ENCODE measurements at regions not wholly inside any gene's neighbourhood (a gene's known extent, or its start where the extent isn't known, plus 50 kb on each side); places are given as distances from the start of the nearest gene placed in this dataset.

DNA sequence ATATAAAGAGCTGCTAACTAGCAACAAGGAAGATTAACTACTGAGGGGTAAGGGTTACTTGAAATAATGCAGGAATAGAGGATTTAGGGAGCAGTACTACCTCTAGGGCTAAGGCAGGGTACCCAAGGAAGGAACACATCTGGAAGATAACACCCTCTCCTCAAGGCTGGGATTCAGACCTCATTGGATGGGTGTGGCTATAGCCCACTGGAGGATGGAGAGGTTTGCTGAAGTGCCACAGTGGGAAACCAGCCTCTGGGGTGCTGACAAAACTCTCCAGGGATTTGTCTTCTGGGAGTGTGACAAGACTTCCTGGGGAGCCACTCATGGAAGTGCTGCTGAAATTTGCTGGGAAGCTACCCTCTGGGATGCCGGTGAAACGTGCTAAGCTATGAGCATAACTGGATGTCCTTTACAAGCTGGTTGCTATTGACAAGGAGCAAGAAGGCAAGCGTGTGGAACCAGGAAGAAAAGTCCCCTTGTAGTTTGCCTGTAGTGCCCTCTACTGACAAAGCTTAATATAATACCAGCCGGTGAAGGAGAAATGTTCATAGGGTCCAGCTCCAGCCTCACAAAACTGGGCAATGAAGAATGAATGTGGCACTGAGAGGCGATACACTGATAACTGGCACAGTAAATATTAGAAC lies 122.8 kb upstream of the USP24 start:
- in situ Hi-C loops (cut with HindIII; ENCODE audit: low sequenced_read_pairs), result no loop called here

- in situ Hi-C loops (cut with HindIII; ENCODE audit: low sequenced_read_pairs), result no loop called here
Observed at GRCh38 chr1:55334797-55335196, 119.6 kb upstream of the USP24 start.

DNA sequence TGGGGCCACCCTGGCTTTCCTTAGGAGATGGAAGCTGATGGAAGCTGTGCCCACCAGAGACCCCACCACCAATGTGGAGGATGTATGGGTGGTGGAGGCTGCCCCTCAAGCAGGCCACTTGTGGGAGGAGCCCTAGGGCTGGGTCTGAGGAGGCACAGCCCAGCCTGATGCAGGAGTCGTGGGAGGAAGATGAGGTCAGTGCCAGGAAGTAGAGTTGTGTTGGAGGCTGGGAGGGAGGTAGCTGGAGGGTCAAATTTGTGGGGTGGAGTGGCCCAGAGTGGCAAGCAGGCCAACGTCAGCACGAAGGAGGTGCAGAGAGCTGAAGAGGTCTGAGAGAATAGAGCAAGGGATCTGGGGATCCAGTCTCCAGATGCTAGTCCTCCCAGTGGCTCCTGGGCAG lies 119.0 kb upstream of the USP24 start:
- in situ Hi-C loops (cut with HindIII; ENCODE audit: low sequenced_read_pairs), result no loop called here

DNA sequence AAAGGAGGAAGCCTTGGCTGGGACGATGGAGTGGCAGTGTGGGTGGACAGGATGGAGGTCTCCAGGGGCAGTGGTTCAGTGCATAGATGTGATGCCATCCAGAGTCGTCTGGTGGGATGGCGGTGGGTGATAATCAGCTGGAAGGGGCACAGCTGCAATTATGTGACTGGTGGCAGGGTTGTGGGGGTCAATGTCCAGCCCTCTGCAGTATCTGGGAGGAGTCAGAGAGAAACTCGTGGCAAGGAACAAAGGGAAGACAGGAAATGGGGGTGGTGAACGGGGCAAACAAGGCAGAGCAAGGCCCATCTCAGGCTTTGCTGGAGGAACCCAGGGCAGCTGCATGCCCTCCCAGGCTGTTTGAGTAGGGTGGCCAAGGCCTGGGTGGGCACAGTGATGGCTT lies 118.3 kb upstream of the USP24 start:
- in situ Hi-C loops (cut with HindIII; ENCODE audit: low sequenced_read_pairs), result no loop called here

DNA sequence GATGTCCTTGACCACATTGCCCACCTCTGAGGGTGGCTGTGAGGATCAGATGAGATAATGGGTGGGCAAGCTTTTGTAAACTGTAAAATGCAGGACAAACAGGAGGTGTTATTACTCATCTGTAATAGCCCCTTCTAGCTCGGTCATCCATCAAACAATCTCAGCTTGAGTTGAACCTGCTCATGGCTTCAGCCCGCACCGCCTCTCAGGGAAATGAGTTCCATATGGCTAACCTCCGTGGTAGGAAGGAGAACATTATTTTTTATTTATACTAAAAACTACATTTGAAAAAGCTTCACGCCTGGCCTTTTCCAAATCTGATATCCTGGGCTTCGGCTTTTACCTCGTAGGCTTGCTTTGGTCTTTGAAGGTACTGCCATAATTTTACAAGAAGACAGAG lies 116.2 kb upstream of the USP24 start:
- in situ Hi-C loops (cut with HindIII; ENCODE audit: low sequenced_read_pairs), result no loop called here

DNA sequence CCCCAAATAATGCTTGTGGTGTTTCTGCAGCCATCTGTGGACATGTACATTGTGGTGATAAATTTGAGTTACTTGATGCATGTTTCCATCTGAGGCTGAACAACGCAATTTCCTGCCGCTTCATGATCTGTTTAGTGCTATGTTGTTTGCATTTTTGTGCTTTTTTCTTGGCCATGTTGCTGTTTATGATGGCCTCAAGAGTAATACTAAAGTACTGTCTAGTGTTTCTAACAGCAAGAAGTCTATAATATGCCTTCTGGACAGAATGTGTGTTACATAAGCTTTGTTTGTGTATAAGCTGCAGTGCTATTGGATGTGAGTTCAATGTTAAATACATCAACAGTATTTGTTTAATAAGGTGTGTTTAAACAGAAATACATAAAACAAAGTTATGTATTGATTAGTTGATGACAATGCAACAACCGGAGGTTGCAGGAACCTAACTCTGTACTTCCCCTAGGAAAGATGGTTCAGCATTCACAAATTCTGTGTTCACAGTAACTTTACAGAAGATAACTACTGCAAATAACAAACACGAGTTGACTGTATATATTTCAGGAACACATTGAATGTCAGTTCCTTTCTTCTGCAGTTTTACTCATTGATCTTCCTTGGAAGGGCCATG lies 114.8 kb upstream of the USP24 start:
- in situ Hi-C loops (cut with HindIII; ENCODE audit: low sequenced_read_pairs), result no loop called here

GRCh38 chr1:55329091-55329490 lies 113.9 kb upstream of the USP24 start:
- in situ Hi-C loops (cut with HindIII; ENCODE audit: low sequenced_read_pairs), result no loop called here

DNA sequence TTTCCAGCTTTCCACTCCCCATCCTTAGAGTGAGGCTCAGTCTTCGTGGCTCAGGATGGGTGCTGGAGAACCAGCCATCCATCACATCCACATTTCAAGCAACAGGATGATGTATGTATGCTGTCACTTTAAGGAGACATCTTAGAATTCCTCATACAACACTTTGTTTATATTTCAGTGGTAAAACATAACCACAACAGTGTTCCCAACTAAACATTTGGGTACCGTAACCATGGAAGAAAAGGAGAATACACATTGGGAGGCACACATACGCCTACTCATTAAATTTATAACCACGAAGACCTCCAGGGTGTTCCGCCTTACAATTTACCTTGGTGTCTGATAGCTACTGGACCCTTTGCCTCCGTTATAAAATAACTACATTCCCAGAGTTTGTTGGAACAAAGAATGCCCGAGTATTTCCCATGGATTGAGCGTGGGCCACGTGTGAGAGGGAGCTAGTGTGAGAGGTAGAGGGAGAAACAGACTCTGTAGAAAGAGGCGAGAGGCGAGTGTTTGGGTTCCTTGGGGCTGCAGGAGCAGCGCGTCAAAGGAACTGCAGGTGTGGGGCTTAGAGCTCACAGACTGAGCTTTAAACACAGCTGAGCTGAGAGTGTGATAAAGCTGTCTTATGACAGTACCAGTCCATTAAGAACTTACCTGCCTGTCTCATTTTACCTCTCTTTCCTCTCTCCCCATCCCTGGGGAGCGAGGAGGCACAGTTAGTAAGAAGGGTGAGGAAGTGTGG lies 111.5 kb upstream of the USP24 start:
- in situ Hi-C loops (cut with HindIII; ENCODE audit: low sequenced_read_pairs), result no loop called here

GRCh38 chr1:55323760-55324159 lies 108.6 kb upstream of the USP24 start:
- in situ Hi-C loops (cut with HindIII; ENCODE audit: low sequenced_read_pairs), result no loop called here

GRCh38 chr1:55322842-55323241 lies 107.7 kb upstream of the USP24 start:
- in situ Hi-C loops (cut with HindIII; ENCODE audit: low sequenced_read_pairs), result no loop called here

DNA sequence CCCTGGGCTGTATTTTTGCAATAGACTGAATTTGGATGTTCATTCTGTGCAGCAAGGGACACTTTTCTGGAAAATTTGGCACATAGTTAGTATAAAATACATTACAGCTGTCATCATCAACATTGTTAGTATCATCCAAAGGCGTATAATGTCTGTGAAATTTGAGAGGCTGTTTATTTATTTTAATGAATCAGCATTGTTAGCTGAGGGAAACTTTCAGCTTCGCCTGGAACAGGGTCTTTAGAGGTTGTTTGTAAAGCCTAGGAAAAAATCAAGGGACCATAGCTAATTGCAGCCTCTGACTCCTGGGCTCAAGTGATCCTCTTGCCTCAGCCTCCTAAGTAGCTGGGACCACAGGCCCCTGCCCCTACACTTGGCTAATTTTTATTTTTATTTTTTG lies 106.8 kb upstream of the USP24 start:
- in situ Hi-C loops (cut with HindIII; ENCODE audit: low sequenced_read_pairs), result no loop called here

GRCh38 chr1:55320891-55321290 lies 105.7 kb upstream of the USP24 start:
- in situ Hi-C loops (cut with HindIII; ENCODE audit: low sequenced_read_pairs), result no loop called here

GRCh38 chr1:55318116-55318817 lies 103.1 kb upstream of the USP24 start:
- in situ Hi-C loops (cut with HindIII; ENCODE audit: low sequenced_read_pairs), result no loop called here

DNA sequence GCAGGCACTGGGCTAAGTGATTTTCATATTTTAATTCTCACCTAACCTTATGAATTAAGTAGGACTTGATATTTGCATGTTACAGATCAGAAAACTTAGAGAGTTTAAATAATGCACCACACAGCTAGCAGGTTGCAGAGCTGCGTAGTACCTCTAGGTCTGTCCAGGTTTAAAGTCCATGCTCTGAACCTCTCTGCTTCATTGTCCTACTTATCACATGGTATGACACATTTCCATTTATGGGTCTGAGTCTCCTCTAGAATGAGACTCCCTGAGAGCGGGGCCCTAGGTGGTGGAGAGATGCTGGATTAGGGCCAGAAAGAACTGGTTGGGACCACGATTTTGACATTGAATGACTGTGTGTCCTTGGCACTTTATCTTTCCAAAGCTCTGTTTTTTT lies 102.5 kb upstream of the USP24 start:
- in situ Hi-C loops (cut with HindIII; ENCODE audit: low sequenced_read_pairs), result no loop called here

DNA sequence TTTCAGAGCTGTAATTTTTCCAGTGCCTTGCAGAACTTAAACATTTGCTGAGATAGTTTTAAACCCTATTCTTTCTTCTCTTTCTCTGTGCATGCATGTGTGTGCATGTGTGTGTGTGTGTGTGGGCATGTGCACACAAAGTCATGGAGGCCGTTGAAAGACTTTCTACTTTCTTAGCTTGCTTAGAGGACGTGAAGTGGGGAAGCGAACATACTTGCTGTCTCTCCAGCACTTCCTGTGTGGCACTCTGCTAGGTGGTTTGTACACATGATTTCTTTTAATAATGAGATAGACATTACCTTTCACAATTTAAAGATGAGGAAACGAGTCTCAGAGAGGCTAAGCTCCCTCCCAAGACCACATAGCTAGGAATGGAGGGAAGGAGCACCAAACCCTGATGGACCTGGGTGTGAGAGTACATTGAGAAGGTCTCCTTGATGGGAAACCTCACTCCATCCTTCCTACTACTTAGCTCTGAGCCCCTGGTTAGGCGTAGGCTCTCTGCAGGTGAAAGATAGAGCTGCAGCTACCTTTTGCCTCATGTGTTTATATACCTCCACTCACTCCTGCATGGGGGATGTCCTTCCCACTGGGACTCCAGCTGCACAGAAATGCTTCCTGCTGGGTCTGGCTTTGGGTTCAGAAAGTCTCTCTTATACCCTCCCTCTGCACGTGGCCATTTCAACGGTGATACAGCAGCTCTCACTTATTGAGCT lies 101.9 kb upstream of the USP24 start:
- in situ Hi-C loops (cut with HindIII; ENCODE audit: low sequenced_read_pairs), result no loop called here

GRCh38 chr1:55316502-55316901 lies 101.3 kb upstream of the USP24 start:
- in situ Hi-C loops (cut with HindIII; ENCODE audit: low sequenced_read_pairs), result no loop called here

DNA sequence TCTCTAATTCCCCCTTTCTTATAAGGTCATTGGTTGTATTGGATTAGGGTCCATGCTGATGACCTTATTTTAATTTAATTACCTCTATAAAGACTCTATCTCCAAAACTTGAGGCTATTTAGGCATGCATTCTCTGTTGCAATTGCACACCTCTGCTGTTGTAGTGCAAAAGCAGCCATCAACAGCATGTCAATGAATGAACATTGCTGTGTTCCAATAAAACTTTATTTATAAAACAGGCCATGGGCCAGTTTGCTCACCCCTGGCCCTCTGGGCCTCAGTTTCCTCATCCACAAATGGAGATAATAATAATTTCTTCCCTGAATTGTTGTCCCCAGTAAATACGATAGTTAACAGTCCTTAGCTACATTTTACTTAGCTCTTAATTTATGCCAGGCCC lies 100.4 kb upstream of the USP24 start:
- in situ Hi-C loops (cut with HindIII; ENCODE audit: low sequenced_read_pairs), result no loop called here

- in situ Hi-C loops (cut with HindIII; ENCODE audit: low sequenced_read_pairs), result no loop called here
Observed at GRCh38 chr1:55314740-55315139, 99.6 kb upstream of the USP24 start.

- in situ Hi-C loops (cut with HindIII; ENCODE audit: low sequenced_read_pairs), result no loop called here
Observed at GRCh38 chr1:55313903-55314302, 98.7 kb upstream of the USP24 start.

DNA sequence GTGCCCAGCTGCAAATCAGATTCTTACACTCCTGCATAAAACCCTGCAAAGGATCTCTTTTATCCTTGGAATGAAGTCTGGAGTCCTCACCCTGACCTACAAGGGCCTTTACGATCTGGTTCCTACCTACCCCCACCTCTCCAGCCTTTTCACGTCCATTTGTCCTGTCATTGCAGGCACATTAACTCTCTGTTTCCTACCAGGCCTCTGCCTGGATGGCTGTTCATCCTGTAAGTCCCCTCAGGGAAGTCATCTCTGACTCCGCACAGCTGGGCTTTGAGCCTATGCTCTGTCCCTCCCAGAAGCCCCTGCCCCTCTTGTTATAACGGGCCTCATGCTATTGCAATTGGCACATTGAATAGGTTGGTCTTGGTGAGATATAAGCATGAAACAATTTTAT lies 96.8 kb upstream of the USP24 start:
- in situ Hi-C loops (cut with HindIII; ENCODE audit: low sequenced_read_pairs), result no loop called here

- in situ Hi-C loops (cut with HindIII; ENCODE audit: low sequenced_read_pairs), result no loop called here
Observed at GRCh38 chr1:55311057-55311641, 96.0 kb upstream of the USP24 start.

All from DLD1 (cell line).